GM13977 (cell line): ENCODE measurements at regions not wholly inside any gene's neighbourhood (a gene's known extent, or its start where the extent isn't known, plus 50 kb on each side); places are given as distances from the start of the nearest gene placed in this dataset.
"Not testable (repeated sequence)": the region's sequence is repeated elsewhere in the genome, so short reads cannot be mapped to it uniquely, and the experiment has no call there.

Experiments used
- DNase-seq: peaks from one replicate; pipeline ENCODE4 v3.0.0; 2012; ENCODE audit warnings: low spot score
- in situ Hi-C: fragments of 300-500 bp; cut with MboI; formaldehyde crosslinking; loops from one replicate; pipeline ENCODE4 v1.12.0; 2022; ENCODE audit warnings: low sequenced_read_pairs, low pct_unique_long_range_greater_than_20kb, mixed read lengths, inconsistent platforms; ENCODE audit not compliant: unreplicated experiment
- TF ChIP-seq, protein P1 (sequence below): IDR thresholded peaks from 2 replicates; pipeline ENCODE4 v1.5.1; 2012; ENCODE audit warnings: mild to moderate bottlenecking, control low read depth; ENCODE audit not compliant: insufficient read depth; ENCODE audit errors: extremely low read depth, missing control alignments

DNA sequence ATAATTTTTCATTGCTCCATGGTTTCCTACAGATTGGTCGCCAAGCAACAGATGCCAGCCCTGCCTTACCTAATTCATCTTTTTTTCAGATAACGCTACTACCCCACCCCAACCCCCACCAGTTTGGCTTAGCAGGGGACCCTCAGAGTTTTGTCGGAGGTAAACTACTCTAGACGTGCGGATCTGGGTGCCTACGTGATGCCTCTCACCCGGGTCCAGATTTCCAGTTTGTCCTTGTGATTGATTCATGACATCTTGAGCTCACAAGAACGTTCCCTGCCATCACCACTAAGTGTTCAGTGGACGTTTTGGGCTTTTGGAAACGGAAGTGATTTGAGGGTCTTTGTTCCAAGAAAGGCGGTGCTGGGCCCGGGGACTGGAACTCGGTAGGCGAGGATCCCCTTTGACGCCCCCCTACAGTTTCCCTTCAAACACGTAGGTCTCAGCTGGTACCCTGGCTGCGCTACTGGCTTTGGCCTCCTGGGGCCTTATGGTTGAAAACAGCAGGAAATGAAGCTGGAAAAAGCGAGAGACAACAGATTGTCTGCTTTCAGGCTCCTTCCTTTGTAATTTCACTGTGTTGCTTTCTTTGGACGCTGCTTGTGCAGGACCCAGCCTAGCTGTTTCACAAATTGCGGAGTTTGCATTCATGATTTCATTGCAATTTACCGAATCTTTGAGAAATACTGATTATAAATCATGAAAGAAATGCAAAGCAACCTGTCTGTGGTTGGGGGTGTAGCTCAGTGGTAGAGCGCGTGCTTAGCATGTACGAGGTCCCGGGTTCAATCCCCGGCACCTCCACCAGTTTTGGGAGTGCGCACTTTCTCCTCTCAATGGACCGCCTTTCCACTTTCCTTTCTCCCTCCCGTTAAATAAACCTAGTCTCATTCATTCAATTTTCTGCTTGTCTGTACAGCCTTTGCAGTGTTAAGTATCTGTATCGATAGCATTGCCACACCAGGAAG is 81.0 kb downstream of the GPX5 start:
- peak; percentile 68 for DNase-seq
- TF ChIP-seq, protein P1, sequence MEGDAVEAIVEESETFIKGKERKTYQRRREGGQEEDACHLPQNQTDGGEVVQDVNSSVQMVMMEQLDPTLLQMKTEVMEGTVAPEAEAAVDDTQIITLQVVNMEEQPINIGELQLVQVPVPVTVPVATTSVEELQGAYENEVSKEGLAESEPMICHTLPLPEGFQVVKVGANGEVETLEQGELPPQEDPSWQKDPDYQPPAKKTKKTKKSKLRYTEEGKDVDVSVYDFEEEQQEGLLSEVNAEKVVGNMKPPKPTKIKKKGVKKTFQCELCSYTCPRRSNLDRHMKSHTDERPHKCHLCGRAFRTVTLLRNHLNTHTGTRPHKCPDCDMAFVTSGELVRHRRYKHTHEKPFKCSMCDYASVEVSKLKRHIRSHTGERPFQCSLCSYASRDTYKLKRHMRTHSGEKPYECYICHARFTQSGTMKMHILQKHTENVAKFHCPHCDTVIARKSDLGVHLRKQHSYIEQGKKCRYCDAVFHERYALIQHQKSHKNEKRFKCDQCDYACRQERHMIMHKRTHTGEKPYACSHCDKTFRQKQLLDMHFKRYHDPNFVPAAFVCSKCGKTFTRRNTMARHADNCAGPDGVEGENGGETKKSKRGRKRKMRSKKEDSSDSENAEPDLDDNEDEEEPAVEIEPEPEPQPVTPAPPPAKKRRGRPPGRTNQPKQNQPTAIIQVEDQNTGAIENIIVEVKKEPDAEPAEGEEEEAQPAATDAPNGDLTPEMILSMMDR = no peak
- in situ Hi-C loops = no loop called here

DNA sequence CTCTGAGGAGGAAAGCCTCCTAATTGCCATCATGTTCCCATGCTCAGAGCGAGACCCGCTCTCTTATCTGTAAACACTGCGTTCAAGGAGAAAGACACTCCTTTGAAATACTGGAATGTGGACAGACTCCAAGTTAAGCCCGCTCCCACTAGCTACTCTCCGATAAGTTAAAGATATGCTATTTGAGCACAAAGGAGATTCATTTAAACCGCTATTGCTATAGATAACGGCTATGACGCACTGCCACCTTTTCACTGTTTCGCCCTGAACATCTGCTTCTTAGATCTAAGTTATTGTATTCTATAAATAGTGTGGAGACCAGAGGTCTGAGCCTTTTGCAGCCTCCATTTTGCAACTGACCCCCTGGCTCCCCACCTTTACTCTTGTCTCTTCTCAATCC is 82.3 kb downstream of the GPX5 start:
- TF ChIP-seq, protein P1 = no peak
- in situ Hi-C loops = no loop called here
- no peak for DNase-seq

DNA sequence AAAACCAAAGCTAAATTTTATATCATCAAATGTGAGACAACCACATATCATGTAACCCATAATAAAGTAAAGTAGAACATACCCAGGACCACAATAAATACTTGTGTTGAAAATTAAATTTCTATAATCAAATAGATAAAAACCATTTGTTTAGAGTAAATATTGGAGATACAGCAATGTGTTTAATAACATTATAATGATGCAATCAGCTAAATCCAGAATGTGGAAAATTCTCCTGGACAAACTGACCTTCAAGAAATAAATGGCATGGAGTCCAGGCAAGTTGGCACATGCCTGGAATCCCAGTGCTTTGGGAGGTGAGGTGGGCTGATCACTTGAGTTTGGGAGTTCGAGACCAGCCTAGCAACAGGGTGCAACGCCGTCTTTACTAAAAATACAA is 84.0 kb downstream of the GPX5 start:
- in situ Hi-C loops = no loop called here
- TF ChIP-seq, protein P1 = no peak
- DNase-seq = no peak

DNA sequence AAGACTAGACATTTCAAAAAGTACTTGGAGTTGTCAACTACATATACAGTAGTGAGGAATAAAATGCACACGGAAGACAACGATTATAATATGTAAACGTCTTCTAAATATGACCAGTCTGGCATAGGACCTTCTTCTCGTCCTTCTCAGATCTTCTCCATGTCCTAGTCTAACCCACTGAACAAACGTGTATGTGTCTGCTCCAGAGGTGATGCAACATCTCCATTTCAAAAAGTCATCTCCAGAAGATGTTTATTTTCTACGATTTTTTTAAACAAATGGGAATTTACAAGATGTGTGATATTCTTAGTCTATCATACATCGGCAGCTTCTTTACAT is 89.9 kb downstream of the GPX5 start:
- in situ Hi-C loops = no loop called here
- TF ChIP-seq, protein P1 = no peak
- no peak for DNase-seq

DNA sequence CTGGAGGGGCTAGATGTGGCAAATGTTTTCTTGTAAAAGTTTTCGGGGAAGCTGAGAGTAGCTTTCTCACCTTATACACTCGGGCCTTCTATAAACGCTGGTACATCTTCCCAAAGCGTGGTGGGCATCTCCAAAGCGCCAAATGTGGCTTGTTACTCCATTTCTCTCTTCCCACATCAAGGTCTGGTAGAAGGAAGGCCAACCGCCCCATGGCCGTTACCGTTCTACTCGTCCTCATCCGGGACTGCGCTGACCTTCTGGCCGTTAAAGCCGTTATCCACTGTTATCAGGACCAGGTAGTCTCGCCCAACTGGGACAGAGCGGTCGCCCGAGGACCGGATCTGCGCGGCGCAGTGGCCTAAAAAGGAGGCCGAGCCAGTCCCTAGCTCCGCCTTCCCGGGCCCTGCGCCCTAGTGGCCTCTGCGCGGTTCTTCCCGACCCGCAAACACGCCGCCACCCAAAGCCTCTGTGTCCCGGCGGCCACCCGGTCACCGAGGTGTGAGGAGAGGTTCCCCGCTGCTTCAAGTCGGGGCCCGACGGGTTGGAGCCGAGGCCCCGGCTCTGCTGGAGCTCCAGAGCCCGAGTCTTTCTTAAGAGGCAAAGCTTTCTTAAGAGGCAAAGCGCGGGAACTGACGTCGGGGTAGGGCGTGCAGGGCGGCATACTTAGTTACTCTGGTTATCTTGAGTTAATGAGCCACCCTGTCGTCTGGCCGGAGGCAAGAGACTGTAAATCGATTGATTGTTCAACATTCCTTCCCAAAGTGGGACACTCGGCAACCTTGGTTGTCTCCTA is 90.5 kb downstream of the GPX5 start:
- DNase-seq = no peak
- TF ChIP-seq, protein P1 = no peak
- in situ Hi-C loops = no loop called here

DNA sequence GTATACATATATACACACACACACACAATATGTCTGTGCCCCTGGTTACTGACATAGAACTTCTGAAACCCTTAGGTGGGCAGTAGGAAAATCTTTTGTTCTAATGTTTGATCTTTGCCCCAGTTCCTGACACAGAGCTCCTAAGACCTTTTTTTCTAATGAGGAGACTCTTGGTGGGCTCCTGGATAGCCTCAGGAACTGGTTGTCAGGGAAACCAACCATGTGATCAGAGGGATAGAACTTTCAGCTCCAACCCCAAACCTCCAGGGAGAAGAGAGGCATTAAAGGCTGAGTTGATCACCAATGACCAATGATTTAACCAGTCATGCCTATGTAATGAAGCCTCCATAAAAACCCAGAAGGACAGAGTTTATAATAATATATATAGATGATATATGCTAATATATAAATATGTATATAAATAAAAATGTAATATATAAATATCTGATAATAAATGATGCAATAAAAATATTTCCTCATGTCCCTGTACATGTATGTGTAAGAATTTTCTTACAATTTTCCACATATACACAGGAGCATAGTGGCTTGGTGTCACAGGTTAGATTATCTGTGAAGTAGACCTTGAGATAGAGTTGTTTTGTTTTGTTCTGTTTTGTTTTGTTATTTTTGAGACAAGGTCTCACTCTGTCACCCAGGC is 93.3 kb downstream of the GPX5 start:
- TF ChIP-seq, protein P1 = no peak
- DNase-seq = no peak
- in situ Hi-C loops = no loop called here

DNA sequence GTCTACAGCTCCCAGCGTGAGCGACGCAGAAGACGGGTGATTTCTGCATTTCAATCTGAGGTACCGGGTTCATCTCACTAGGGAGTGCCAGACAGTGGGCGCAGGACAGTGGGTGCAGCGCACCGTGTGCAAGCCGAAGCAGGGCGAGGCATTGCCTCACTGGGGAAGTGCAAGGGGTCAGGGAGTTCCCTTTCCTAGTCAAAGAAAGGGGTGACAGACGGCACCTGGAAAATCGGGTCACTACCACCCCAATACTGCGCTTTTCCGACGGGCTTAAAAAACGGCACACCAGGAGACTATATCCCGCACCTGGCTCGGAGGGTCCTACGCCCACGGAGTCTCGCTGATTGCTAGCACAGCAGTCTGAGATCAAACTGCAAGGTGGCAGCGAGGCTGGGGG is 95.6 kb downstream of the GPX5 start:
- in situ Hi-C loops = not testable (repeated sequence)

DNA sequence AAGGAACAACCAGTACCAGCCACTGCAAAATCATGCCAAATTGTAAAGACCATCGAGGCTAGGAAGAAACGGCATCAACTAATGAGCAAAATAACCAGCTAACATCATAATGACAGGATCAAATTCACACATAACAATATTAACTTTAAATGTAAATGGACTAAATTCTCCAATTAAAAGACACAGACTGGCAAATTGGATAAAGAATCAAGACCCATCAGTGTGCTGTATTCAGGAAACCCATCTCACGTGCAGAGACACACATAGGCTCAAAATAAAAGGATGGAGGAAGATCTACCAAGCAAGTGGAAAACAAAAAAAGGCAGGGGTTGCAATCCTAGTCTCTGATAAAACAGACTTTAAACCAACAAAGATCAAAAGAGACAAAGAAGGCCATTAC is 97.6 kb downstream of the GPX5 start:
- in situ Hi-C loops, DNase-seq: not testable (repeated sequence)

More for the DNA sequence above, 95.6 kb downstream of the GPX5 start:
- not testable (repeated sequence) for DNase-seq

DNA sequence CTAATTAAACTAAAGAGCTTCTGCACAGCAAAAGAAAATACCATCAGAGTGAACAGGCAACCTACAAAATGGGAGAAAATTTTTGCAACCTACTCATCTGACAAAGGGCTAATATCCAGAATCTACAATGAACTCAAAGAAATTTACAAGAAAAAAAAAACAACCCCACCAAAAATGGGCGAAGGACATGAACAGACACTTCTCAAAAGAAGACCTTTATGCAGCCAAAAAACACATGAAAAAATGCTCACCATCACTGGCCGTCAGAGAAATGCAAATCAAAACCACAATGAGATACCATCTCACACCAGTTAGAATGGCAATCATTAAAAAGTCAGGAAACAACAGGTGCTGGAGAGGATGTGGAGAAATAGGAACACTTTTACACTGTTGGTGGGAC is 100.7 kb downstream of the GPX5 start:
- DNase-seq, in situ Hi-C loops: not testable (repeated sequence)
